ENCODE measurements at regions not wholly inside any gene's neighbourhood (a gene's known extent, or its start where the extent isn't known, plus 50 kb on each side); places are given as distances from the start of the nearest gene placed in this dataset.

DNA sequence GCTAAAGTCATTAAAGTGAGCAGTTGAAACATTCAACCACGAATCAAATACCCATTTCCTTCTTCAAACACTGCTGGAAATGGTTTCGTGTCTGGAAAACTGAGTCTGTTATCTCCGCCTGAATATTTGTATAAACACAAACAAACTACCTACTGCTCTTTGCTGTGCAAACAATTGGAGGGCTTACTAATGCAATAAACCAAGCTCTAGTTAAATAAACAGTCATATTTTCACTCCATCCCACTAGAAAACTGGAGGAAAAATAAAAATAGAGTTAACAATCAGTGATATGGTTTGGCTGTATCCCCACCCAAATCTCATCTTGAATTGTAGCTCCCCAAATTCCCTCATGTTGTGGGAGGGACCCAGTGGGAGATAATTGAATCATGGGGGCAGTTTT is 397.6 kb downstream of the RASEF start:
- H3K27ac Mint-ChIP-seq: no peak overlapping the region
- TF ChIP-seq, protein P1, sequence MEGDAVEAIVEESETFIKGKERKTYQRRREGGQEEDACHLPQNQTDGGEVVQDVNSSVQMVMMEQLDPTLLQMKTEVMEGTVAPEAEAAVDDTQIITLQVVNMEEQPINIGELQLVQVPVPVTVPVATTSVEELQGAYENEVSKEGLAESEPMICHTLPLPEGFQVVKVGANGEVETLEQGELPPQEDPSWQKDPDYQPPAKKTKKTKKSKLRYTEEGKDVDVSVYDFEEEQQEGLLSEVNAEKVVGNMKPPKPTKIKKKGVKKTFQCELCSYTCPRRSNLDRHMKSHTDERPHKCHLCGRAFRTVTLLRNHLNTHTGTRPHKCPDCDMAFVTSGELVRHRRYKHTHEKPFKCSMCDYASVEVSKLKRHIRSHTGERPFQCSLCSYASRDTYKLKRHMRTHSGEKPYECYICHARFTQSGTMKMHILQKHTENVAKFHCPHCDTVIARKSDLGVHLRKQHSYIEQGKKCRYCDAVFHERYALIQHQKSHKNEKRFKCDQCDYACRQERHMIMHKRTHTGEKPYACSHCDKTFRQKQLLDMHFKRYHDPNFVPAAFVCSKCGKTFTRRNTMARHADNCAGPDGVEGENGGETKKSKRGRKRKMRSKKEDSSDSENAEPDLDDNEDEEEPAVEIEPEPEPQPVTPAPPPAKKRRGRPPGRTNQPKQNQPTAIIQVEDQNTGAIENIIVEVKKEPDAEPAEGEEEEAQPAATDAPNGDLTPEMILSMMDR (IDR thresholded peaks at IDR 0.05): no peak
- DNase-seq: no peak
- peaks cover 3% of the 10 kb centered on the region for H3K9me3 Mint-ChIP-seq
- no peak overlapping the region for H3K4me3 Mint-ChIP-seq
- no peaks in the 10 kb centered on the region for H3K27me3 Mint-ChIP-seq (ENCODE audit: low read depth, poor library complexity)
- peaks cover 15% of the 10 kb centered on the region for H3K4me1 Mint-ChIP-seq
- no peaks in the 10 kb centered on the region for H3K36me3 Mint-ChIP-seq (ENCODE audit: low read depth)

DNA sequence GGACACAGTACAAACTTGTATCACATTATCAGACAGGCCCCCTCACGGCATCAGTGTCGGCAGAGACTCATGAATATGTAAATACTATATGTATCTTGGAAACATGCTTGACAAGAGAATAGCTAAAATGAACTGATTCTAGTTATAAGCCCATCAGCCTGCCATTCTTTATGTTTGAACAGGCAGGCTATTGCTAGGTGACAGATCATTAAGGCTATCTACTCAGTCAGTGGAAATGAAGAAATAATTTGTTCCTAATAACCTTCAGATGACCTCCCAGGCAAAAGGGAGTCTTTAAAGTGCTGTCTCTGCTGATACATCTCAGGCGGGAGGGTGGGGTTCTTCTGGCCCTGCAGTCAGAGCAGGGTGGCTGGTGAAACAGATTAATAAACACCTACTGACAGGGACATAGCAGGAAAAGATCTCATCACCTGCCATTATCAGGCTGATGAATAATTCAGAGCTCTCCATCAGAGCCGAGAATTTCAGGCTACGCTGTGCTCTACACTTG is 394.2 kb downstream of the RASEF start:
- DNase-seq: no peak
- Mint-ChIP-seq H3K9me3 (peaks cover 3% of the 10 kb centered on the region), H3K27ac (peak overlapping the region; percentile 55), H3K4me1 (peaks cover 15% of the 10 kb centered on the region), H3K4me3 (no peak overlapping the region), H3K27me3 (ENCODE audit: low read depth, poor library complexity) (no peaks in the 10 kb centered on the region), H3K36me3 (ENCODE audit: low read depth) (no peaks in the 10 kb centered on the region)
- TF ChIP-seq, protein P1 (IDR thresholded peaks at IDR 0.05): no peak

DNA sequence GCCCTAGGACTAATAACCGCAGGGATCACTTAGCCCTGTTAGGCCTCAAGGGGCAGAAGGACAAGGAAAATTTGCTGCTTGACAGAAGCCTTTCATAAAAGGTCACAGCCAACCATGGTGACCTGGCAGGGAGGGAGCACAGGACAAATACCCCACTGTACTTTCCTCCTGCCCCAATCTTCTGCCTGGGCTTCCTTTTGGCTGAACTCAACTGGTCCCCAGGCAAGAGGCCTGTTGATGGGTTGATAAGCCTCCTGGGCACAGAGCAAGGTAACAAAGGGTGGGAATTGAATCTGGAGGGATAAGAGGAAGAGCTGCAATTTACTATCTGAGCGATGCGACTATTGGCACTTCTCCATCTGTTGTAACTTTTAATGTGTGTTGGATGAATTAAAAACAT is 392.9 kb downstream of the RASEF start:
- Mint-ChIP-seq H3K27ac (no peak overlapping the region), H3K36me3 (ENCODE audit: low read depth) (no peaks in the 10 kb centered on the region), H3K27me3 (ENCODE audit: low read depth, poor library complexity) (no peaks in the 10 kb centered on the region), H3K4me1 (peaks cover 15% of the 10 kb centered on the region), H3K4me3 (no peak overlapping the region), H3K9me3 (no peaks in the 10 kb centered on the region)
- TF ChIP-seq, protein P1 (IDR thresholded peaks at IDR 0.05): no peak
- no peak for DNase-seq

DNA sequence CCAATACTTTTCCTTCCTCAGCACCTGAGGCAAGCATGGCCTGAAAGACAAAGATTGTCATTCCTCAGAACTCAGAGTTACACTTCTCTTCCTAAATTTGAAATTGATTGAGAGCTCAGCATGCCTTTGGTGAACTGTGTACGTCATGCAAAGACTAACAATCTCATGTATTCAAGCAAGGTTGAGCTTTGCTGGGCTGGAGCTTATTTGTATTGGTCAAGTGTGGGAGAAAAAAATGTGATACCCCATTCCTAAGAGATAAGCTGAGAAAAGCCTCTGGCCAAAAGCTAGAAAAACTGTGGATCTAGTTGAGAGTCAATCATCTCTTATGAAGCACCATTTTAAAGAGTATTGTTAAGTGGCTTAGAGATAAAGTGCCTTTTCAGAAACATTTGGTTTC is 392.2 kb downstream of the RASEF start:
- H3K4me3 Mint-ChIP-seq: no peak overlapping the region
- no peak overlapping the region for H3K27ac Mint-ChIP-seq
- H3K27me3 Mint-ChIP-seq (ENCODE audit: low read depth, poor library complexity): no peaks in the 10 kb centered on the region
- DNase-seq: no peak
- no peaks in the 10 kb centered on the region for H3K36me3 Mint-ChIP-seq (ENCODE audit: low read depth)
- H3K4me1 Mint-ChIP-seq: peaks cover 15% of the 10 kb centered on the region
- TF ChIP-seq, protein P1 (IDR thresholded peaks at IDR 0.05): no peak
- H3K9me3 Mint-ChIP-seq: no peaks in the 10 kb centered on the region

DNA sequence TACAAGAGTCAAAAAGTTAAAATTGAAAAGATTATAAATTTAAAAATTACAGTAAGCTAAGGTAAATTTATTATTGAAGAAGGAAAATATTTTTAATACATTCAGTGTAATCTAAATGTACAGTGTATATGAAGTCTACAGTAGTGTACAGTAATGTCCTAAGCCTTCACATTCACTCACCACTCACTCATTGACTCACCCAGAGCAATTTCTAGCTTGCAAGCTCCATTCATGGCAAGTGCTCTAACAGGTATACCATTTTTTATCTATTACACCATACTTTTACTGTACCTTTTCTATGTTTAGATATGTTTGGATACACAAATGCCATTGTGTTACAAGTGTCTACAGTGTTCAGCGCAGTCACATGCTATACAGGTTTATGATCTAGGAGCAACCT is 389.7 kb downstream of the RASEF start:
- Mint-ChIP-seq H3K4me1 (peaks cover 20% of the 10 kb centered on the region), H3K4me3 (no peak overlapping the region), H3K27me3 (ENCODE audit: low read depth, poor library complexity) (no peaks in the 10 kb centered on the region), H3K9me3 (no peaks in the 10 kb centered on the region), H3K36me3 (ENCODE audit: low read depth) (no peaks in the 10 kb centered on the region), H3K27ac (no peak overlapping the region)
- TF ChIP-seq, protein P1 (IDR thresholded peaks at IDR 0.05): no peak
- DNase-seq: no peak

DNA sequence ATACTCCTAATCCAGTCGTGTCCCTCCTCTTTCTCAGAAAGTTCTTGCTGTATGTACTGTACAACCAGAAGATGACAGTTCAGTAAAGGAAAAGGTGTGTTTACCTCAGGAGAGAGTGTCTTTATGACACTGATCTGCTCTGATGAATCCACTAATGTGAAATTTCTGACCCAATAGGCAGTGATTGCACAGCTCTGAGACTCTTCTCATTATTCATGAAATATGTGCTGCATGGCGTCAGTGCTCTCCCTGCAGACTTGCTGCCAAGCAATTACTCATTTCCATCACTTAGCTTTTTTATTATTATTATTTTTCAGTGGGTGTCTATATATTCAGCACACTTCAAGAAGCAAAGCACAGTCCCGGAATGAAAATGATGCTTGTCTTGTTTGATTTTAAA is 389.0 kb downstream of the RASEF start:
- Mint-ChIP-seq H3K4me3 (no peak overlapping the region), H3K27me3 (ENCODE audit: low read depth, poor library complexity) (no peaks in the 10 kb centered on the region), H3K27ac (no peak overlapping the region), H3K4me1 (peaks cover 13% of the 10 kb centered on the region), H3K9me3 (no peaks in the 10 kb centered on the region), H3K36me3 (ENCODE audit: low read depth) (no peaks in the 10 kb centered on the region)
- TF ChIP-seq, protein P1 (IDR thresholded peaks at IDR 0.05): no peak
- no peak for DNase-seq
